Kasumi-1 (cell line): ENCODE measurements at regions not wholly inside any gene's neighbourhood (a gene's known extent, or its start where the extent isn't known, plus 50 kb on each side); places are given as distances from the start of the nearest gene placed in this dataset.

Source experiments
- DNase-seq, 2 experiments: peaks; one replicate each; lab custom pipeline; 2025; lab: John Stamatoyannopoulos, UW

GRCh38 chr21:41565550-41565949 lies 57.6 kb upstream of the TMPRSS2 start:
- DNase-seq = no peak

- DNase-seq = no peak
Observed at GRCh38 chr21:41564871-41565274, 56.9 kb upstream of the TMPRSS2 start.

- DNase-seq = no peak
Observed at GRCh38 chr21:41562101-41563000, 54.4 kb upstream of the TMPRSS2 start.

- DNase-seq = no peak
Observed at GRCh38 chr21:41561701-41562100, 53.7 kb upstream of the TMPRSS2 start.

- no peak for DNase-seq
Observed at GRCh38 chr21:41560661-41561158, 52.8 kb upstream of the TMPRSS2 start.

- DNase-seq = no peak
Observed at GRCh38 chr21:41559658-41560631, 52.0 kb upstream of the TMPRSS2 start.

GRCh38 chr21:41558842-41559241 lies 50.9 kb upstream of the TMPRSS2 start:
- no peak for DNase-seq

- no peak for DNase-seq
Observed at GRCh38 chr21:41557884-41558283, 49.9 kb upstream of the TMPRSS2 start.
